D721Med (cell line): ENCODE measurements at regions not wholly inside any gene's neighbourhood (a gene's known extent, or its start where the extent isn't known, plus 50 kb on each side); places are given as distances from the start of the nearest gene placed in this dataset.

ENCODE experiments used
- DNase-seq: peaks from one replicate; pipeline ENCODE4 v3.0.0; 2011; ENCODE audit warnings: low spot score; ENCODE audit not compliant: insufficient read length
- FAIRE-seq: peaks from 2 replicates; lab custom pipeline; 2011; peaks lifted over from hg19 to GRCh38; lab: Jason Lieb, UNC
- CTCF ChIP-seq: IDR thresholded peaks from 2 replicates; pipeline ENCODE4 v1.5.1; 2012; ENCODE audit warnings: mild to moderate bottlenecking, control low read depth; ENCODE audit not compliant: insufficient read depth; ENCODE audit errors: missing control alignments

GRCh38 chr6:43970913-43971775, 156.1 kb downstream of the MRPL14 start:
- FAIRE-seq (no peak), DNase-seq (no peak)
- TF ChIP-seq CTCF: no peak

- DNase-seq (no peak), FAIRE-seq (no peak)
- no peak for TF ChIP-seq CTCF
These were observed 157.0 kb downstream of the MRPL14 start for GRCh38 chr6:43970068-43970912.

- DNase-seq: no peak
- FAIRE-seq: no peak
- TF ChIP-seq CTCF: no peak
These were observed 157.9 kb downstream of the MRPL14 start for GRCh38 chr6:43969158-43969981.

GRCh38 chr6:43968110-43968965, 158.9 kb downstream of the MRPL14 start:
- no peak for DNase-seq
- no peak for TF ChIP-seq CTCF
- no peak for FAIRE-seq

GRCh38 chr6:43967719-43968091, 159.5 kb downstream of the MRPL14 start:
- no peak for TF ChIP-seq CTCF
- DNase-seq (no peak), FAIRE-seq (no peak)
